GM12878 (cell line): ENCODE measurements at regions not wholly inside any gene's neighbourhood (a gene's known extent, or its start where the extent isn't known, plus 50 kb on each side); places are given as distances from the start of the nearest gene placed in this dataset.

Experiments
- ATAC-seq: fragments of 200-7000 bp; cut with Tn5 transposase; 3 replicates; pipeline ENCODE4 v1.9.1; 2020; ENCODE audit warnings: mild to moderate bottlenecking, moderate library complexity
- BruUV-seq: library from RNA; stranded (reverse); fragments of 400-500 nt; replicated peaks from 2 replicates; lab custom pipeline; 2021; lab: Mats Ljungman, UMichigan
- CTCF ChIA-PET: fragments of 300-600 bp; sonication (Branson Sonifier 250); formaldehyde crosslinking; extraction: SDS; loops from one replicate; lab custom pipeline; 2021; ENCODE audit warnings: inconsistent platforms; lab: Yijun Ruan, JAX
- POLR2A ChIA-PET: fragments of 350-600 bp; formaldehyde crosslinking; extraction: SDS; loops from one replicate; lab custom pipeline; 2021; ENCODE audit warnings: inconsistent platforms; lab: Charles Lee
- RAD21 ChIA-PET: fragments of 300-600 bp; sonication (Branson Sonifier 250); formaldehyde crosslinking; loops from one replicate; lab custom pipeline; 2023; ENCODE audit warnings: antibody characterized with exemption; ENCODE audit not compliant: unreplicated experiment; lab: Charles Lee
- SMC1A ChIA-PET: fragments of 300-600 bp; sonication (Branson Sonifier 250); formaldehyde crosslinking; loops from one replicate; lab custom pipeline; 2023; ENCODE audit not compliant: unreplicated experiment, uncharacterized antibody; lab: Charles Lee
- DNase-seq: peaks from one replicate; pipeline ENCODE4 v3.0.0-alpha.2; 2011; ENCODE audit warnings: low read depth, low spot score
- FAIRE-seq: peaks from 3 replicates; lab custom pipeline; 2011; peaks lifted over from hg19 to GRCh38; lab: Jason Lieb, UNC
- H2AFZ ChIP-seq: 2 replicates; pipeline ENCODE4 v1.6.0; 2011; ENCODE audit warnings: low read depth, low read length, control low read depth; ENCODE audit not compliant: control insufficient read depth
- H3K27ac ChIP-seq: 2 replicates; pipeline ENCODE4 v1.5.1; 2011; ENCODE audit warnings: control low read depth; ENCODE audit not compliant: control insufficient read depth, insufficient read depth
- H3K27me3 ChIP-seq, 2 experiments: replicated peaks in 1 of 2; 2 replicates each; pipeline versions ENCODE4 v1.6.0 to v1.6.1; 2011; ENCODE audit warnings: low read length in 1 of 2; ENCODE audit not compliant: control insufficient read depth in 2 of 2, insufficient read depth in 2 of 2
- H3K36me3 ChIP-seq, 2 experiments: 2 replicates each; pipeline ENCODE4 v1.5.1; 2011; ENCODE audit warnings: low read length in 1 of 2; ENCODE audit not compliant: control insufficient read depth in 2 of 2, insufficient read depth in 2 of 2
- H3K4me1 ChIP-seq: 2 replicates; pipeline ENCODE4 v1.6.1; 2011; ENCODE audit warnings: mild to moderate bottlenecking, low read length, moderate library complexity, mixed read lengths; ENCODE audit not compliant: control insufficient read depth, insufficient read depth
- H3K4me2 ChIP-seq: 2 replicates; pipeline ENCODE4 v1.6.0; 2011; ENCODE audit warnings: control low read depth; ENCODE audit not compliant: control insufficient read depth, insufficient read depth
- H3K4me3 ChIP-seq: fragments of 200-600 bp; sonication (generic); 2 replicates; pipeline ENCODE4 v1.5.1; 2016
- H3K79me2 ChIP-seq: 2 replicates; pipeline ENCODE4 v1.6.0; 2011; ENCODE audit warnings: low read length; ENCODE audit not compliant: control insufficient read depth, insufficient read depth
- H3K9ac ChIP-seq: 2 replicates; pipeline ENCODE4 v1.8.0; 2011; ENCODE audit warnings: low read length, control low read depth, mixed read lengths; ENCODE audit not compliant: control insufficient read depth, insufficient read depth
- H3K9me3 ChIP-seq: replicated peaks from 3 replicates; pipeline ENCODE4 v1.5.1; 2011; ENCODE audit warnings: mild to moderate bottlenecking, low read length; ENCODE audit not compliant: control insufficient read depth, insufficient read depth
- H4K20me1 ChIP-seq: 2 replicates; pipeline ENCODE4 v1.6.0; 2011; ENCODE audit not compliant: control insufficient read depth, insufficient read depth
- BCL3 ChIP-seq: IDR thresholded peaks from 2 replicates; pipeline ENCODE4 v1.6.1; 2011; ENCODE audit warnings: borderline replicate concordance, low read depth, mild to moderate bottlenecking, moderate library complexity, low read length; ENCODE audit not compliant: insufficient read depth, poor library complexity, severe bottlenecking
- BCLAF1 ChIP-seq: fragments of 450-650 bp; IDR thresholded peaks from 2 replicates; pipeline ENCODE4 v1.6.1; 2017; ENCODE audit warnings: antibody characterized with exemption, mild to moderate bottlenecking, moderate library complexity
- CREB1 ChIP-seq: IDR thresholded peaks from 2 replicates; pipeline ENCODE4 v1.6.1; 2012; ENCODE audit warnings: low read depth, mild to moderate bottlenecking, inconsistent platforms
- DPF2 ChIP-seq: fragments of 450-650 bp; IDR thresholded peaks from 2 replicates; pipeline ENCODE4 v1.6.1; 2017; ENCODE audit warnings: mild to moderate bottlenecking
- HDGF ChIP-seq: fragments of 450-650 bp; IDR thresholded peaks from 2 replicates; pipeline ENCODE4 v1.6.1; 2016; ENCODE audit warnings: antibody characterized with exemption
- MYB ChIP-seq: fragments of 150-350 bp; IDR thresholded peaks from 2 replicates; pipeline ENCODE4 v1.6.1; 2014; ENCODE audit warnings: mild to moderate bottlenecking, low read depth, low read length, borderline replicate concordance
- NRF1 ChIP-seq: conservative IDR thresholded peaks from 2 replicates; pipeline ENCODE4 v1.6.1; 2011; ENCODE audit warnings: mild to moderate bottlenecking, low read depth, low read length, improper control_type of control experiment
- SMAD5 ChIP-seq: IDR thresholded peaks from 2 replicates; pipeline ENCODE4 v1.6.1; 2016; ENCODE audit warnings: antibody characterized with exemption, low read depth
- SMC3 ChIP-seq: IDR thresholded peaks from 2 replicates; pipeline ENCODE4 v1.6.1; 2011; ENCODE audit warnings: low read length, improper control_type of control experiment, borderline replicate concordance
- SREBF2 ChIP-seq: IDR thresholded peaks from 2 replicates; pipeline ENCODE4 v1.6.1; 2012; ENCODE audit warnings: mild to moderate bottlenecking, low read length
- SUZ12 ChIP-seq: fragments of 200-600 bp; sonication (generic); IDR thresholded peaks from one replicate; pipeline ENCODE4 v1.6.1; 2018; ENCODE audit warnings: antibody characterized with exemption, mild to moderate bottlenecking; ENCODE audit not compliant: unreplicated experiment
- ZNF592 ChIP-seq: fragments of 450-650 bp; IDR thresholded peaks from 2 replicates; pipeline ENCODE4 v1.6.1; 2017; ENCODE audit warnings: mild to moderate bottlenecking, moderate library complexity
- WGBS: methylation state at CpG from one replicate; pipeline ENCODE4 v1.1.6; 2016; ENCODE audit warnings: low lambda C conversion rate; ENCODE audit not compliant: insufficient replicate concordance, insufficient coverage; ENCODE audit errors: missing lambda C conversion rate; 5-methylcytosine and 5-hydroxymethylcytosine counted together
- in situ Hi-C: fragments of 300-500 bp; cut with MboI; formaldehyde crosslinking; loops from 9 replicates; pipeline ENCODE4 v1.14.3; 2018; ENCODE audit warnings: mixed read lengths
- intact Hi-C: fragments of 100-400 bp; cut with micrococcal nuclease; formaldehyde crosslinking; loops from one replicate; pipeline ENCODE4 v1.14.2; 2022; ENCODE audit not compliant: unreplicated experiment

- ChIA-PET RAD21 (no interaction called here), SMC1A (interaction anchor here (0.7 kb wide), 1 partner anchor 38 kb away, joined by 3 read pairs; no protein-coding TSS in a partner anchor), POLR2A (no interaction called here), CTCF (no interaction called here)
- H3K27me3 ChIP-seq: no peaks in the 10 kb centered on the region
- H3K36me3 ChIP-seq: no peaks in the 10 kb centered on the region
- TF ChIP-seq BCL3 (no peak), SREBF2 (no peak), BCLAF1 (no peak), DPF2 (no peak), NRF1 (no peak), CREB1 (no peak), MYB (no peak), HDGF (no peak), SUZ12 (no peak), ZNF592 (no peak), SMC3 (no peak), SMAD5 (no peak)
- H3K9ac ChIP-seq: no peak overlapping the region
- no peaks in the 10 kb centered on the region for H4K20me1 ChIP-seq
- no peak overlapping the region for H3K4me2 ChIP-seq
- 26% methylated on average over 1 of the region's 1 CpG for WGBS
- no peaks in the 10 kb centered on the region for H3K9me3 ChIP-seq
- H2AFZ ChIP-seq: no peak overlapping the region
- DNase-seq: no peak
- no peaks in the 10 kb centered on the region for H3K4me1 ChIP-seq
- intact Hi-C loops (no loop called here), in situ Hi-C loops (no loop called here)
- no peak for FAIRE-seq
- no peak overlapping the region for H3K27ac ChIP-seq
- no peak overlapping the region for H3K4me3 ChIP-seq
- ATAC-seq: no peak
- no TSS peak for BruUV-seq
- H3K79me2 ChIP-seq: no peaks in the 10 kb centered on the region
Observed at GRCh38 chr13:107461751-107462150, 753.6 kb downstream of the LIG4 start.
